A549 (cell line): ENCODE measurements at regions not wholly inside any gene's neighbourhood (a gene's known extent, or its start where the extent isn't known, plus 50 kb on each side); places are given as distances from the start of the nearest gene placed in this dataset.

Source experiments
- BHLHE40 ChIP-seq: IDR thresholded peaks from 2 replicates; pipeline ENCODE4 v1.6.1; 2012; ENCODE audit warnings: low read depth, low read length, inconsistent platforms
- CBX2 ChIP-seq: fragments of 200-600 bp; sonication (generic); IDR thresholded peaks from 2 replicates; pipeline ENCODE4 v1.6.1; 2016; ENCODE audit warnings: low read depth, mild to moderate bottlenecking, borderline replicate concordance
- CBX8 ChIP-seq: fragments of 200-600 bp; sonication (generic); IDR thresholded peaks from 2 replicates; pipeline ENCODE4 v1.6.1; 2016
- EP300 ChIP-seq, 2 experiments: fragments of >200 bp; sonication (Bioruptor Twin); formaldehyde crosslinking; IDR thresholded peaks; 2 replicates in 1 of 2; 3 replicates in 1 of 2; pipeline ENCODE4 v1.6.1; 2016 to 2017
- POLR2A ChIP-seq: IDR thresholded peaks from 2 replicates; pipeline ENCODE4 v1.6.1; 2012; ENCODE audit warnings: mild to moderate bottlenecking, low read length
- RNF2 ChIP-seq: fragments of 200-600 bp; sonication (generic); IDR thresholded peaks from 2 replicates; pipeline ENCODE4 v1.6.1; 2016; ENCODE audit warnings: low read depth, mild to moderate bottlenecking, antibody characterized with exemption, moderate library complexity, borderline replicate concordance
- ZFP36 ChIP-seq: fragments of 450-650 bp; IDR thresholded peaks from 2 replicates; pipeline ENCODE4 v1.6.1; 2014; ENCODE audit warnings: borderline replicate concordance; ENCODE audit not compliant: partially characterized antibody
- TF ChIP-seq, protein P1 (sequence below): fragments of >200 bp; sonication (Bioruptor Twin); formaldehyde crosslinking; IDR thresholded peaks from 3 replicates; pipeline ENCODE4 v1.5.1; 2016
- TF ChIP-seq, protein P2 (sequence below): fragments of 150-350 bp; IDR thresholded peaks from 2 replicates; pipeline ENCODE4 v1.6.1; 2014; ENCODE audit warnings: low read depth, mild to moderate bottlenecking, low read length

DNA sequence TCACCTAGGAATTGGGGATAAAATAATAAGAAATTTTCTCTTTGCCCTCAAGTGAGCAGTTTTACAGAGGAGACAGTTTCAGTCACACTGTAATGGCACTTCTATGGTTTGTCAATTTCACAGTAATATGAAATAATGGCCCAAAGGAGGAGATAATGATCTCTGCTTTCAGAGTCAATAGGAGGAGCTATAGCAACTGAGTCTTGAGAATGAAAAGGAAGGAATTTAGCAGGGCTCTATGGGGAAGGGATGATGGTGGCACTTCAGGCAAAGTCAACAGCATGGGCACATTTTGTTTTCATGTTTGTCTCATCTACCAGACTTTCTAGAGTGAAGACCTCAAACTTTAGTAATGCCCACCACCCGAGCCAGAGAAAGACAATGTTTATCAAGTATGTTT lies 138.3 kb upstream of the HMGN3 start:
- TF ChIP-seq, protein P1, sequence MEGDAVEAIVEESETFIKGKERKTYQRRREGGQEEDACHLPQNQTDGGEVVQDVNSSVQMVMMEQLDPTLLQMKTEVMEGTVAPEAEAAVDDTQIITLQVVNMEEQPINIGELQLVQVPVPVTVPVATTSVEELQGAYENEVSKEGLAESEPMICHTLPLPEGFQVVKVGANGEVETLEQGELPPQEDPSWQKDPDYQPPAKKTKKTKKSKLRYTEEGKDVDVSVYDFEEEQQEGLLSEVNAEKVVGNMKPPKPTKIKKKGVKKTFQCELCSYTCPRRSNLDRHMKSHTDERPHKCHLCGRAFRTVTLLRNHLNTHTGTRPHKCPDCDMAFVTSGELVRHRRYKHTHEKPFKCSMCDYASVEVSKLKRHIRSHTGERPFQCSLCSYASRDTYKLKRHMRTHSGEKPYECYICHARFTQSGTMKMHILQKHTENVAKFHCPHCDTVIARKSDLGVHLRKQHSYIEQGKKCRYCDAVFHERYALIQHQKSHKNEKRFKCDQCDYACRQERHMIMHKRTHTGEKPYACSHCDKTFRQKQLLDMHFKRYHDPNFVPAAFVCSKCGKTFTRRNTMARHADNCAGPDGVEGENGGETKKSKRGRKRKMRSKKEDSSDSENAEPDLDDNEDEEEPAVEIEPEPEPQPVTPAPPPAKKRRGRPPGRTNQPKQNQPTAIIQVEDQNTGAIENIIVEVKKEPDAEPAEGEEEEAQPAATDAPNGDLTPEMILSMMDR, result no peak
- TF ChIP-seq, protein P2, sequence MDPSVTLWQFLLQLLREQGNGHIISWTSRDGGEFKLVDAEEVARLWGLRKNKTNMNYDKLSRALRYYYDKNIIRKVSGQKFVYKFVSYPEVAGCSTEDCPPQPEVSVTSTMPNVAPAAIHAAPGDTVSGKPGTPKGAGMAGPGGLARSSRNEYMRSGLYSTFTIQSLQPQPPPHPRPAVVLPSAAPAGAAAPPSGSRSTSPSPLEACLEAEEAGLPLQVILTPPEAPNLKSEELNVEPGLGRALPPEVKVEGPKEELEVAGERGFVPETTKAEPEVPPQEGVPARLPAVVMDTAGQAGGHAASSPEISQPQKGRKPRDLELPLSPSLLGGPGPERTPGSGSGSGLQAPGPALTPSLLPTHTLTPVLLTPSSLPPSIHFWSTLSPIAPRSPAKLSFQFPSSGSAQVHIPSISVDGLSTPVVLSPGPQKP, result no peak
- no peak for TF ChIP-seq RNF2
- TF ChIP-seq POLR2A, result no peak
- no peak for TF ChIP-seq BHLHE40
- no peak for TF ChIP-seq EP300 (IDR thresholded peaks at IDR 0.05)
- TF ChIP-seq CBX2, result no peak
- no peak for TF ChIP-seq ZFP36
- TF ChIP-seq CBX8, result no peak
